HEK293 (cell line): ENCODE measurements at regions not wholly inside any gene's neighbourhood (a gene's known extent, or its start where the extent isn't known, plus 50 kb on each side); places are given as distances from the start of the nearest gene placed in this dataset.

Source experiments
- ZBTB7A ChIP-seq: fragments of 450-650 bp; formaldehyde crosslinking; IDR thresholded peaks from 2 replicates; pipeline ENCODE4 v1.5.1; 2016; ENCODE audit warnings: low read depth, missing biosample characterization, missing genetic modification characterization
- ZNF629 ChIP-seq: fragments of 450-650 bp; formaldehyde crosslinking; IDR thresholded peaks from 2 replicates; pipeline ENCODE4 v1.5.1; 2017; ENCODE audit warnings: missing biosample characterization, missing genetic modification characterization
- TF ChIP-seq, protein P1 (sequence below): fragments of 450-650 bp; formaldehyde crosslinking; IDR thresholded peaks from 2 replicates; pipeline ENCODE4 v1.5.1; 2016; ENCODE audit warnings: missing biosample characterization, missing genetic modification characterization

GRCh38 chr19:5231857-5232678, 108.5 kb downstream of the PTPRS start:
- TF ChIP-seq, protein P1, sequence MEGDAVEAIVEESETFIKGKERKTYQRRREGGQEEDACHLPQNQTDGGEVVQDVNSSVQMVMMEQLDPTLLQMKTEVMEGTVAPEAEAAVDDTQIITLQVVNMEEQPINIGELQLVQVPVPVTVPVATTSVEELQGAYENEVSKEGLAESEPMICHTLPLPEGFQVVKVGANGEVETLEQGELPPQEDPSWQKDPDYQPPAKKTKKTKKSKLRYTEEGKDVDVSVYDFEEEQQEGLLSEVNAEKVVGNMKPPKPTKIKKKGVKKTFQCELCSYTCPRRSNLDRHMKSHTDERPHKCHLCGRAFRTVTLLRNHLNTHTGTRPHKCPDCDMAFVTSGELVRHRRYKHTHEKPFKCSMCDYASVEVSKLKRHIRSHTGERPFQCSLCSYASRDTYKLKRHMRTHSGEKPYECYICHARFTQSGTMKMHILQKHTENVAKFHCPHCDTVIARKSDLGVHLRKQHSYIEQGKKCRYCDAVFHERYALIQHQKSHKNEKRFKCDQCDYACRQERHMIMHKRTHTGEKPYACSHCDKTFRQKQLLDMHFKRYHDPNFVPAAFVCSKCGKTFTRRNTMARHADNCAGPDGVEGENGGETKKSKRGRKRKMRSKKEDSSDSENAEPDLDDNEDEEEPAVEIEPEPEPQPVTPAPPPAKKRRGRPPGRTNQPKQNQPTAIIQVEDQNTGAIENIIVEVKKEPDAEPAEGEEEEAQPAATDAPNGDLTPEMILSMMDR (tag by site-specific recombination): no peak
- TF ChIP-seq ZBTB7A (tag by site-specific recombination) (no peak), ZNF629 (tag by site-specific recombination) (no peak)
